ENCODE measurements at regions not wholly inside any gene's neighbourhood (a gene's known extent, or its start where the extent isn't known, plus 50 kb on each side); places are given as distances from the start of the nearest gene placed in this dataset.

DNA sequence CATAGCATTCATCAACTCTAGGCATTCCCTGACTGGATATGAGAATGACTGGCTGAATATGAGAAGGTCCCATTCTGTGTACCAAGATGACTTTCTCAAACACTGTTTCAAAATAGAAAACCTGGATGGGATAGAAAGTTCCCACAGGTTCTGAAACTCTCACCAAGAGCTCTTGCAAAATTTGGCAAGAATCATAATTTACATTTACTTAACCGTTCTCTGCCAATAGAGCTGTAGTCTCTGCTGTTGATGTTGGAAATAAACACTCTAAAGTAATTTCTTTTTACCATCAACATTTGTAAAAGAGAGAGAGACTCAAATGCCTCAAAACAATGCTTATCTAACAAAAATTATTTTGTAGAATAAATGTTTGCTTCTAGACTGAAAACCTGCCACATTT is 221.1 kb downstream of the LMO4 start:
- TF ChIP-seq EZH2 (IDR thresholded peaks at IDR 0.05; ENCODE audit: borderline replicate concordance, low read length), result no peak
- TF ChIP-seq, protein P1, sequence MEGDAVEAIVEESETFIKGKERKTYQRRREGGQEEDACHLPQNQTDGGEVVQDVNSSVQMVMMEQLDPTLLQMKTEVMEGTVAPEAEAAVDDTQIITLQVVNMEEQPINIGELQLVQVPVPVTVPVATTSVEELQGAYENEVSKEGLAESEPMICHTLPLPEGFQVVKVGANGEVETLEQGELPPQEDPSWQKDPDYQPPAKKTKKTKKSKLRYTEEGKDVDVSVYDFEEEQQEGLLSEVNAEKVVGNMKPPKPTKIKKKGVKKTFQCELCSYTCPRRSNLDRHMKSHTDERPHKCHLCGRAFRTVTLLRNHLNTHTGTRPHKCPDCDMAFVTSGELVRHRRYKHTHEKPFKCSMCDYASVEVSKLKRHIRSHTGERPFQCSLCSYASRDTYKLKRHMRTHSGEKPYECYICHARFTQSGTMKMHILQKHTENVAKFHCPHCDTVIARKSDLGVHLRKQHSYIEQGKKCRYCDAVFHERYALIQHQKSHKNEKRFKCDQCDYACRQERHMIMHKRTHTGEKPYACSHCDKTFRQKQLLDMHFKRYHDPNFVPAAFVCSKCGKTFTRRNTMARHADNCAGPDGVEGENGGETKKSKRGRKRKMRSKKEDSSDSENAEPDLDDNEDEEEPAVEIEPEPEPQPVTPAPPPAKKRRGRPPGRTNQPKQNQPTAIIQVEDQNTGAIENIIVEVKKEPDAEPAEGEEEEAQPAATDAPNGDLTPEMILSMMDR (IDR thresholded peaks at IDR 0.05; ENCODE audit: low read length), result no peak

Measured in OCI-LY1 (cell line).